Midbrain (tissue), 1 donor: ENCODE measurements at regions not wholly inside any gene's neighbourhood (a gene's known extent, or its start where the extent isn't known, plus 50 kb on each side); places are given as distances from the start of the nearest gene placed in this dataset.

Source experiments
- DNase-seq: peaks from one replicate; lab custom pipeline; 2025; lab: John Stamatoyannopoulos, UW

- no peak for DNase-seq
Measured at GRCh38 chr10:33813415-33813814, 478.9 kb upstream of the NRP1 start.

- DNase-seq = no peak
Measured at GRCh38 chr10:33812586-33812985, 478.1 kb upstream of the NRP1 start.

GRCh38 chr10:33810986-33811385 is 476.5 kb upstream of the NRP1 start:
- DNase-seq = no peak

- no peak for DNase-seq
Measured at GRCh38 chr10:33809732-33810131, 475.3 kb upstream of the NRP1 start.

- DNase-seq = no peak
Measured at GRCh38 chr10:33808475-33808874, 474.0 kb upstream of the NRP1 start.

GRCh38 chr10:33807531-33808359 is 473.3 kb upstream of the NRP1 start:
- no peak for DNase-seq

GRCh38 chr10:33805831-33806230 is 471.4 kb upstream of the NRP1 start:
- no peak for DNase-seq

GRCh38 chr10:33804584-33804983 is 470.1 kb upstream of the NRP1 start:
- no peak for DNase-seq

GRCh38 chr10:33803248-33803647 is 468.8 kb upstream of the NRP1 start:
- DNase-seq = no peak

- no peak for DNase-seq
Measured at GRCh38 chr10:33802566-33802965, 468.1 kb upstream of the NRP1 start.

- DNase-seq = no peak
Measured at GRCh38 chr10:33801705-33802104, 467.2 kb upstream of the NRP1 start.

GRCh38 chr10:33800986-33801385 is 466.5 kb upstream of the NRP1 start:
- DNase-seq = no peak

- DNase-seq = no peak
Measured at GRCh38 chr10:33800545-33800944, 466.1 kb upstream of the NRP1 start.

- no peak for DNase-seq
Measured at GRCh38 chr10:33799944-33800323, 465.5 kb upstream of the NRP1 start.

- no peak for DNase-seq
Measured at GRCh38 chr10:33799281-33799943, 464.9 kb upstream of the NRP1 start.

- DNase-seq = no peak
Measured at GRCh38 chr10:33798754-33799153, 464.3 kb upstream of the NRP1 start.

- no peak for DNase-seq
Measured at GRCh38 chr10:33796680-33797079, 462.2 kb upstream of the NRP1 start.

- no peak for DNase-seq
Measured at GRCh38 chr10:33795529-33795928, 461.1 kb upstream of the NRP1 start.

- no peak for DNase-seq
Measured at GRCh38 chr10:33794460-33794859, 460.0 kb upstream of the NRP1 start.

- no peak for DNase-seq
Measured at GRCh38 chr10:33793793-33794192, 459.3 kb upstream of the NRP1 start.

- DNase-seq = no peak
Measured at GRCh38 chr10:33791272-33791660, 456.8 kb upstream of the NRP1 start.

GRCh38 chr10:33790521-33791271 is 456.2 kb upstream of the NRP1 start:
- DNase-seq = no peak

GRCh38 chr10:33783557-33783956 is 449.1 kb upstream of the NRP1 start:
- DNase-seq = no peak
